Smooth muscle cell (in vitro differentiated cells): ENCODE measurements at regions not wholly inside any gene's neighbourhood (a gene's known extent, or its start where the extent isn't known, plus 50 kb on each side); places are given as distances from the start of the nearest gene placed in this dataset.

Source experiments
- DNase-seq: peaks from one replicate; lab custom pipeline; 2025; ENCODE audit not compliant: unreplicated experiment; lab: John Stamatoyannopoulos, UW
- H2AFZ ChIP-seq: fragments of 200-600 bp; sonication (generic); 2 replicates; pipeline ENCODE4 v1.6.0; 2016; ENCODE audit warnings: antibody characterized with exemption, low read depth, mild to moderate bottlenecking
- H3F3A ChIP-seq: fragments of 200-600 bp; sonication (generic); 2 replicates; pipeline ENCODE4 v1.6.0; 2017; ENCODE audit warnings: antibody characterized with exemption, low read depth
- H3K27ac ChIP-seq: fragments of 200-600 bp; sonication (generic); 2 replicates; pipeline ENCODE4 v1.5.1; 2016; ENCODE audit warnings: low read depth, mild to moderate bottlenecking
- H3K27me3 ChIP-seq: fragments of 200-600 bp; sonication (generic); 2 replicates; pipeline ENCODE4 v1.6.1; 2016; ENCODE audit warnings: low read depth, mild to moderate bottlenecking
- H3K36me3 ChIP-seq: fragments of 200-600 bp; sonication (generic); 2 replicates; pipeline ENCODE4 v1.5.1; 2016; ENCODE audit warnings: low read depth
- H3K4me1 ChIP-seq: fragments of 200-600 bp; sonication (generic); 2 replicates; pipeline ENCODE4 v1.5.1; 2016; ENCODE audit warnings: low read depth
- H3K4me2 ChIP-seq: fragments of 200-600 bp; sonication (generic); 2 replicates; pipeline ENCODE4 v1.6.0; 2016; ENCODE audit warnings: mild to moderate bottlenecking
- H3K4me3 ChIP-seq: fragments of 200-600 bp; sonication (generic); 2 replicates; pipeline ENCODE4 v1.5.1; 2016; ENCODE audit warnings: mild to moderate bottlenecking
- H3K79me2 ChIP-seq: fragments of 200-600 bp; sonication (generic); 2 replicates; pipeline ENCODE4 v1.6.0; 2016; ENCODE audit warnings: low read depth, mild to moderate bottlenecking
- H3K9ac ChIP-seq: fragments of 200-600 bp; sonication (generic); 2 replicates; pipeline ENCODE4 v1.6.0; 2016; ENCODE audit warnings: low read depth
- H3K9me3 ChIP-seq: fragments of 200-600 bp; sonication (generic); replicated peaks from 2 replicates; pipeline ENCODE4 v1.5.1; 2016; ENCODE audit warnings: low read depth
- H4K20me1 ChIP-seq: fragments of 200-600 bp; sonication (generic); 2 replicates; pipeline ENCODE4 v1.6.0; 2016; ENCODE audit warnings: low read depth
- CTCF ChIP-seq: fragments of 200-600 bp; sonication (generic); IDR thresholded peaks from 2 replicates; pipeline ENCODE4 v1.5.1; 2017; ENCODE audit warnings: borderline replicate concordance, mild to moderate bottlenecking, antibody characterized with exemption; ENCODE audit not compliant: insufficient read depth, poor library complexity, severe bottlenecking
- WGBS: methylation state at CpG from one replicate; pipeline ENCODE4 v1.1.7; 2016; ENCODE audit warnings: low lambda C conversion rate; 5-methylcytosine and 5-hydroxymethylcytosine counted together

GRCh38 chr9:135299651-135300345, 179.8 kb upstream of the PPP1R26 start:
- H2AFZ ChIP-seq: no peak overlapping the region
- no peaks in the 10 kb centered on the region for H4K20me1 ChIP-seq
- H3K4me1 ChIP-seq: no peaks in the 10 kb centered on the region
- no peak overlapping the region for H3K4me2 ChIP-seq
- 85% methylated on average over 16 of the region's 16 CpGs for WGBS
- no peak for DNase-seq
- no peak overlapping the region for H3K4me3 ChIP-seq
- H3K27ac ChIP-seq: no peak overlapping the region
- no peak for TF ChIP-seq CTCF
- H3K9me3 ChIP-seq: no peaks in the 10 kb centered on the region
- peaks cover 13% of the 10 kb centered on the region for H3K27me3 ChIP-seq
- no peaks in the 10 kb centered on the region for H3K79me2 ChIP-seq
- H3F3A ChIP-seq: no peaks in the 10 kb centered on the region
- H3K36me3 ChIP-seq: no peaks in the 10 kb centered on the region
- no peak overlapping the region for H3K9ac ChIP-seq

GRCh38 chr9:135300346-135301141, 179.0 kb upstream of the PPP1R26 start:
- no peak for DNase-seq
- Histone ChIP-seq H3F3A (no peaks in the 10 kb centered on the region), H3K9me3 (no peaks in the 10 kb centered on the region), H3K79me2 (no peaks in the 10 kb centered on the region), H3K4me3 (no peak overlapping the region), H3K4me1 (no peaks in the 10 kb centered on the region), H3K36me3 (no peaks in the 10 kb centered on the region), H2AFZ (no peak overlapping the region), H3K27me3 (peaks cover 13% of the 10 kb centered on the region), H3K27ac (no peak overlapping the region), H3K9ac (no peak overlapping the region), H4K20me1 (no peaks in the 10 kb centered on the region), H3K4me2 (no peak overlapping the region)
- 83% methylated on average over 21 of the region's 21 CpGs for WGBS
- no peak for TF ChIP-seq CTCF

GRCh38 chr9:135301271-135302263, 178.0 kb upstream of the PPP1R26 start:
- no peak for DNase-seq
- Histone ChIP-seq H3K9ac (no peak overlapping the region), H3K27ac (no peak overlapping the region), H3K4me1 (no peaks in the 10 kb centered on the region), H4K20me1 (no peaks in the 10 kb centered on the region), H3F3A (no peaks in the 10 kb centered on the region), H3K36me3 (no peaks in the 10 kb centered on the region), H3K27me3 (peaks cover 17% of the 10 kb centered on the region), H3K79me2 (no peaks in the 10 kb centered on the region), H2AFZ (no peak overlapping the region), H3K9me3 (no peaks in the 10 kb centered on the region), H3K4me2 (no peak overlapping the region), H3K4me3 (no peak overlapping the region)
- TF ChIP-seq CTCF: no peak
- 88% methylated on average over 38 of the region's 40 CpGs for WGBS
